ENCODE measurements at regions not wholly inside any gene's neighbourhood (a gene's known extent, or its start where the extent isn't known, plus 50 kb on each side); places are given as distances from the start of the nearest gene placed in this dataset.

DNA sequence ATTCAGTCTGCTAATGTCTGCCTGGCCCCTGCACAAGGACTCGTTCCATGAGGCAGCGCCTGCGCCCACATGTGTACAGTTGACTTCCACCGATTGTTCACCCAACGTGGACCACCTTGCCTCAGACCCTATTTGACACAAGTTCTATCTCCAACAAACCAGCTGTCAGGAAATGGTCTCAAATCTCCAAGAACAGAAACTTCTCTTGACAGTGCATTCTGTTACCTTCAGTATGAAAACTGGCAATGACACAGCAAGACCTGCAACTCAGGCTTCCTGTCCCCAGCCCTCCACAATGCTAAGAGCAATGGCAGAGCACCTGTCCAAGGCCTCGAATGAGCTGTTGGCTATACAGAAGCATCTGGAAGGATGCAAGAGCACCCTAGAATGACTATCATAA lies 102.3 kb upstream of the CLDN14 start:
- TF ChIP-seq, protein P1, sequence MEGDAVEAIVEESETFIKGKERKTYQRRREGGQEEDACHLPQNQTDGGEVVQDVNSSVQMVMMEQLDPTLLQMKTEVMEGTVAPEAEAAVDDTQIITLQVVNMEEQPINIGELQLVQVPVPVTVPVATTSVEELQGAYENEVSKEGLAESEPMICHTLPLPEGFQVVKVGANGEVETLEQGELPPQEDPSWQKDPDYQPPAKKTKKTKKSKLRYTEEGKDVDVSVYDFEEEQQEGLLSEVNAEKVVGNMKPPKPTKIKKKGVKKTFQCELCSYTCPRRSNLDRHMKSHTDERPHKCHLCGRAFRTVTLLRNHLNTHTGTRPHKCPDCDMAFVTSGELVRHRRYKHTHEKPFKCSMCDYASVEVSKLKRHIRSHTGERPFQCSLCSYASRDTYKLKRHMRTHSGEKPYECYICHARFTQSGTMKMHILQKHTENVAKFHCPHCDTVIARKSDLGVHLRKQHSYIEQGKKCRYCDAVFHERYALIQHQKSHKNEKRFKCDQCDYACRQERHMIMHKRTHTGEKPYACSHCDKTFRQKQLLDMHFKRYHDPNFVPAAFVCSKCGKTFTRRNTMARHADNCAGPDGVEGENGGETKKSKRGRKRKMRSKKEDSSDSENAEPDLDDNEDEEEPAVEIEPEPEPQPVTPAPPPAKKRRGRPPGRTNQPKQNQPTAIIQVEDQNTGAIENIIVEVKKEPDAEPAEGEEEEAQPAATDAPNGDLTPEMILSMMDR (conservative IDR thresholded peaks at IDR 0.05; ENCODE audit: low read depth, low read length), result no peak
- no peak for TF ChIP-seq EZH2 (IDR thresholded peaks at IDR 0.05; ENCODE audit: borderline replicate concordance, low read depth, low read length, poor library complexity, severe bottlenecking)

All from A673 (cell line).